KMS-11 (cell line): ENCODE measurements at regions not wholly inside any gene's neighbourhood (a gene's known extent, or its start where the extent isn't known, plus 50 kb on each side); places are given as distances from the start of the nearest gene placed in this dataset.

Experiments
- H2AFZ ChIP-seq: fragments of 200-600 bp; sonication (generic); 2 replicates; pipeline ENCODE4 v1.6.1; 2016; ENCODE audit warnings: antibody characterized with exemption, mixed run types, low read depth
- H3K27ac ChIP-seq: fragments of 200-600 bp; sonication (generic); 2 replicates; pipeline ENCODE4 v1.6.1; 2016; ENCODE audit warnings: mild to moderate bottlenecking, mixed run types
- H3K27me3 ChIP-seq: fragments of 200-600 bp; sonication (generic); 2 replicates; pipeline ENCODE4 v1.6.1; 2017; ENCODE audit warnings: mild to moderate bottlenecking, low read depth, mixed run types, moderate library complexity; ENCODE audit not compliant: insufficient read depth
- H3K36me3 ChIP-seq: fragments of 200-600 bp; sonication (generic); 2 replicates; pipeline ENCODE4 v1.6.1; 2017; ENCODE audit warnings: mild to moderate bottlenecking, mixed run types; ENCODE audit not compliant: insufficient read depth
- H3K4me1 ChIP-seq: fragments of 200-600 bp; sonication (generic); 2 replicates; pipeline ENCODE4 v1.6.1; 2016; ENCODE audit warnings: mild to moderate bottlenecking, low read depth, mixed run types; ENCODE audit not compliant: poor library complexity, severe bottlenecking
- H3K4me2 ChIP-seq: fragments of 200-600 bp; sonication (generic); 2 replicates; pipeline ENCODE4 v1.7.0; 2016; ENCODE audit warnings: mild to moderate bottlenecking, mixed run types
- H3K4me3 ChIP-seq: fragments of 200-600 bp; sonication (generic); IDR thresholded peaks from 2 replicates; pipeline ENCODE4 v1.6.1; 2017; ENCODE audit warnings: low read depth, low read length, mixed read lengths; ENCODE audit not compliant: insufficient read depth
- H3K79me2 ChIP-seq: fragments of 200-600 bp; sonication (generic); 2 replicates; pipeline ENCODE4 v1.6.1; 2016; ENCODE audit warnings: low read depth, mixed run types; ENCODE audit not compliant: insufficient read depth
- H3K9ac ChIP-seq: fragments of 200-600 bp; sonication (generic); 2 replicates; pipeline ENCODE4 v1.6.1; 2016; ENCODE audit warnings: mild to moderate bottlenecking, mixed run types
- H4K20me1 ChIP-seq: fragments of 200-600 bp; sonication (generic); 2 replicates; pipeline ENCODE4 v1.6.1; 2016; ENCODE audit warnings: mild to moderate bottlenecking, mixed run types; ENCODE audit not compliant: insufficient read depth
- TF ChIP-seq, protein P1 (sequence below): fragments of 200-600 bp; sonication (generic); conservative IDR thresholded peaks from 2 replicates; pipeline ENCODE4 v1.6.1; 2017; ENCODE audit warnings: low read depth, mild to moderate bottlenecking, antibody characterized with exemption, low read length, moderate library complexity, mixed read lengths

DNA sequence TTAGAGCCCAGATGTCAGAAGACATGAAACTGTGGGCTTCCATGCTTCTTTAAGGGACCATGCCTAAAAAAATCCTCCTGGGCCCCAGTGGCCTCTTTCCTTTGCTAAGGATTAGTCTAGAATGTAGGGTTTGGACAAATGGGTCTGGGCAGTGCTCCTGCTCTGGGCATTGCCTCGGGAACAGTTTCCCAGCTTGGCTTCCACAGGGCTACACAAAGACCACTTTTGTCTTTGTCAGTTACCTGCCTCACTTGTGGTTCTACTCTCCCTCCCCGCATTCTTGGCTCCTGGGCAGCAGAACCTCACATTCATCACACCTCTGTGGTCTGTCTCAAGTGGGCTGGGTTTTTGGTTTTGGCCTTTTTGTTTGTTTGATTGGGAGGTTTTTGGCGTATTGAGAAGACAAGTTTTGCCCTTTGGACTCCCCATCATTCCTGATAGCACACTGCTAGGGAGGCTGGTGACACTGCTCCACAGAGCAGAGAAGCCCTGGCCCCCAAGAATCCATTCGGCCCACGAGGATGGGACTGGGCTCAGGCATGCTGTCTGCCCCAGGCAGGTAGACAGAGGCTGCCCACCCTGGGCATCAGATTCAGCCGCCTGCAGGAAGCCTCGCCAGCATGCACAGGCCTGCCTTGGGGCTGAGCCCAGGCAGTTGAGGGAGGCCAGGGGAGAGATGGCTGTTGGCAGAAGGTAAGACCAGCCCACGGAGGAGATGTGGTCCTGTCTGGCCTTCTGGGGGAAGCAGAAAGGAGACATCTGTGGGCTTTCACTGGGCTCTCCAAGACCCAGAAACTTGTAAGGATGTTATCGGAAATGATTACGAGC lies 343.7 kb downstream of the WDR11 start:
- Histone ChIP-seq H3K9ac (no peak overlapping the region), H3K27me3 (no peaks in the 10 kb centered on the region), H3K4me2 (no peak overlapping the region), H4K20me1 (no peaks in the 10 kb centered on the region), H2AFZ (no peak overlapping the region), H3K4me3 (no peak overlapping the region), H3K79me2 (no peaks in the 10 kb centered on the region), H3K36me3 (no peaks in the 10 kb centered on the region), H3K4me1 (no peaks in the 10 kb centered on the region), H3K27ac (no peak overlapping the region)
- TF ChIP-seq, protein P1, sequence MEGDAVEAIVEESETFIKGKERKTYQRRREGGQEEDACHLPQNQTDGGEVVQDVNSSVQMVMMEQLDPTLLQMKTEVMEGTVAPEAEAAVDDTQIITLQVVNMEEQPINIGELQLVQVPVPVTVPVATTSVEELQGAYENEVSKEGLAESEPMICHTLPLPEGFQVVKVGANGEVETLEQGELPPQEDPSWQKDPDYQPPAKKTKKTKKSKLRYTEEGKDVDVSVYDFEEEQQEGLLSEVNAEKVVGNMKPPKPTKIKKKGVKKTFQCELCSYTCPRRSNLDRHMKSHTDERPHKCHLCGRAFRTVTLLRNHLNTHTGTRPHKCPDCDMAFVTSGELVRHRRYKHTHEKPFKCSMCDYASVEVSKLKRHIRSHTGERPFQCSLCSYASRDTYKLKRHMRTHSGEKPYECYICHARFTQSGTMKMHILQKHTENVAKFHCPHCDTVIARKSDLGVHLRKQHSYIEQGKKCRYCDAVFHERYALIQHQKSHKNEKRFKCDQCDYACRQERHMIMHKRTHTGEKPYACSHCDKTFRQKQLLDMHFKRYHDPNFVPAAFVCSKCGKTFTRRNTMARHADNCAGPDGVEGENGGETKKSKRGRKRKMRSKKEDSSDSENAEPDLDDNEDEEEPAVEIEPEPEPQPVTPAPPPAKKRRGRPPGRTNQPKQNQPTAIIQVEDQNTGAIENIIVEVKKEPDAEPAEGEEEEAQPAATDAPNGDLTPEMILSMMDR, result no peak

DNA sequence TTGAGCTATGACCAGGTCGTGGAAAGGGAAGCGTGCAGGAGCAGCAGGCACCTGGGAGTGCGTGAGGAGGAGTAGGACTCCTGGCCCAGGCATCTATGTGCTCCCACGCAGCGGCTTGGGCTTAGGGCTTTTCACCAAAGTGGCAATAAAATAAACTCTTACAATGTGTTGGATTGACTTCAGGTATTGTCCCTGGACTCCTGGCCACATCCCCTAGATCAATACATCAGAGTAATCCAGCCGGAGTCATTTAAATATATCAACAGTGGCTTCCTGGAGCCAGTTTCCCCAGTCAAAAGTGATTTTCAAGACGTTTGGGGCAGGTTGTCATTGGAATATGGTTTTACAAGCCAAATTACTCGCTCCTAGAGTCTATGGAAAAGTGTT lies 344.4 kb downstream of the WDR11 start:
- Histone ChIP-seq H3K9ac (no peak overlapping the region), H3K36me3 (no peaks in the 10 kb centered on the region), H3K4me3 (no peak overlapping the region), H3K27ac (no peak overlapping the region), H4K20me1 (no peaks in the 10 kb centered on the region), H3K4me1 (no peaks in the 10 kb centered on the region), H3K4me2 (no peak overlapping the region), H3K27me3 (no peaks in the 10 kb centered on the region), H3K79me2 (no peaks in the 10 kb centered on the region), H2AFZ (no peak overlapping the region)
- TF ChIP-seq, protein P1, result no peak

DNA sequence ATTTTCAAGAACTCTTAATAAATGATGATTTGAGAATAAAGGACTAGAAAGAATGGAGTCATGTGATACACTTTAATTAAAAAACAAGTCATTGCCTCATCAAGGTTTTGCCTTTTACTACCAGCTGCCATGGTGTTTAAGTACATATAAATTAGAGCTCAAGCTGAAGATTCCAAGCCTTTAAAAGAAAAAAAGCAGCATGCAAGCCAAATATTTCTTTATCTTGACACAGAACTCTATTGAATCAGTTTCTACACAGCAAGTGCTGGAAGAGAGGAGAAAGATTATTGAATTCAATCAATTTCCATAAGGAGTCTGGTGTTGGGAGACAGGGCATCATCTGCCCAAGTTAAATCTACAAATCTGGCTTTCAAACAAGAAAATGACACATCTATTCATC lies 347.9 kb downstream of the WDR11 start:
- H3K79me2 ChIP-seq, result no peaks in the 10 kb centered on the region
- H3K36me3 ChIP-seq, result no peaks in the 10 kb centered on the region
- no peak overlapping the region for H2AFZ ChIP-seq
- H3K27ac ChIP-seq, result no peak overlapping the region
- no peaks in the 10 kb centered on the region for H3K27me3 ChIP-seq
- TF ChIP-seq, protein P1, result no peak
- no peak overlapping the region for H3K9ac ChIP-seq
- H4K20me1 ChIP-seq, result no peaks in the 10 kb centered on the region
- no peaks in the 10 kb centered on the region for H3K4me1 ChIP-seq
- no peak overlapping the region for H3K4me2 ChIP-seq
- no peak overlapping the region for H3K4me3 ChIP-seq

DNA sequence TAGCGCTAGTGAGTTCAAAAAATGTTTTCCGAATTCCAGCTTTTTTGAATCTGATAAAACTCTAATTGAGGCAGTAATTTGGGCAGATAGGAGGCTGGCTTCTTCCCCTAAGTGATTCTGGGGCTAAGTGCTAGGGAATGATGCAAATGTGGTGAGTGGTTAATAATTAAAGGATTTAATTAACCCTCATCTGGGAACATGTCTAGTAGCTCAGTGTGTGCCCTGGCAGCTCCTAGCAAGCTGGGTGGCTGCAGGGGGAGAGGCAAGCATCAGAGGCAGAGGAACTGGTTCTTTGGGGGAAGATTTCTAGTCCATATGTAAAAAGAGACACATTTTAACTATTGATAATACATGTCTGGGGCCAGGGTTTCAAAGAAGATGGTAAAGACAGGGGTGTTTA lies 354.5 kb downstream of the WDR11 start:
- H3K79me2 ChIP-seq, result no peaks in the 10 kb centered on the region
- H3K36me3 ChIP-seq, result no peaks in the 10 kb centered on the region
- no peak overlapping the region for H3K4me3 ChIP-seq
- H4K20me1 ChIP-seq, result no peaks in the 10 kb centered on the region
- no peak overlapping the region for H2AFZ ChIP-seq
- no peaks in the 10 kb centered on the region for H3K27me3 ChIP-seq
- TF ChIP-seq, protein P1, result no peak
- no peak overlapping the region for H3K27ac ChIP-seq
- H3K4me2 ChIP-seq, result no peak overlapping the region
- no peaks in the 10 kb centered on the region for H3K4me1 ChIP-seq
- no peak overlapping the region for H3K9ac ChIP-seq
